HG02840 (cell line): ENCODE measurements at regions not wholly inside any gene's neighbourhood (a gene's known extent, or its start where the extent isn't known, plus 50 kb on each side); places are given as distances from the start of the nearest gene placed in this dataset.

ENCODE experiments used
- ATAC-seq: cut with Tn5 transposase; IDR thresholded peaks from one replicate; pipeline ENCODE4 v1.9.1; 2021; ENCODE audit warnings: mild to moderate bottlenecking, moderate library complexity, moderate number of reproducible peaks; ENCODE audit not compliant: unreplicated experiment, low FRiP score

- no peak for ATAC-seq
Measured at GRCh38 chr11:32161293-32161692, 70.4 kb downstream of the RCN1 start.

- ATAC-seq = no peak
Measured at GRCh38 chr11:32162351-32162750, 71.5 kb downstream of the RCN1 start.

- no peak for ATAC-seq
Measured at GRCh38 chr11:32162906-32163305, 72.0 kb downstream of the RCN1 start.

- ATAC-seq = no peak
Measured at GRCh38 chr11:32163557-32163956, 72.7 kb downstream of the RCN1 start.

- no peak for ATAC-seq
Measured at GRCh38 chr11:32164836-32165235, 74.0 kb downstream of the RCN1 start.

GRCh38 chr11:32168924-32169323 lies 78.0 kb downstream of the RCN1 start:
- no peak for ATAC-seq

GRCh38 chr11:32171445-32171844 lies 80.6 kb downstream of the RCN1 start:
- ATAC-seq = no peak

- no peak for ATAC-seq
Measured at GRCh38 chr11:32172041-32172847, 81.4 kb downstream of the RCN1 start.

- ATAC-seq = no peak
Measured at GRCh38 chr11:32172848-32173834, 82.3 kb downstream of the RCN1 start.

- ATAC-seq = no peak
Measured at GRCh38 chr11:32173977-32174376, 83.1 kb downstream of the RCN1 start.

GRCh38 chr11:32176223-32176934 lies 85.5 kb downstream of the RCN1 start:
- no peak for ATAC-seq

- no peak for ATAC-seq
Measured at GRCh38 chr11:32178692-32179091, 87.8 kb downstream of the RCN1 start.

GRCh38 chr11:32183512-32183911 lies 92.6 kb downstream of the RCN1 start:
- ATAC-seq = no peak

GRCh38 chr11:32184041-32184722 lies 93.3 kb downstream of the RCN1 start:
- no peak for ATAC-seq

- ATAC-seq = no peak
Measured at GRCh38 chr11:32184723-32185376, 94.0 kb downstream of the RCN1 start.

GRCh38 chr11:32186118-32186517 lies 95.2 kb downstream of the RCN1 start:
- ATAC-seq = no peak

GRCh38 chr11:32187111-32187510 lies 96.2 kb downstream of the RCN1 start:
- no peak for ATAC-seq

- no peak for ATAC-seq
Measured at GRCh38 chr11:32188785-32189184, 97.9 kb downstream of the RCN1 start.

- ATAC-seq = no peak
Measured at GRCh38 chr11:32196137-32196536, 105.3 kb downstream of the RCN1 start.

GRCh38 chr11:32198053-32198452 lies 107.2 kb downstream of the RCN1 start:
- no peak for ATAC-seq
